Activated CD4-positive, alpha-beta T cell treated with anti-CD3 and anti-CD28 coated beads for 48 hours (primary cell): ENCODE measurements at regions not wholly inside any gene's neighbourhood (a gene's known extent, or its start where the extent isn't known, plus 50 kb on each side); places are given as distances from the start of the nearest gene placed in this dataset.

Experiments used
- DNase-seq: peaks from one replicate; pipeline ENCODE4 v3.0.0-alpha.2; 2020

GRCh38 chr2:62296832-62297623 lies 101.1 kb downstream of the B3GNT2 start:
- no peak for DNase-seq

DNA sequence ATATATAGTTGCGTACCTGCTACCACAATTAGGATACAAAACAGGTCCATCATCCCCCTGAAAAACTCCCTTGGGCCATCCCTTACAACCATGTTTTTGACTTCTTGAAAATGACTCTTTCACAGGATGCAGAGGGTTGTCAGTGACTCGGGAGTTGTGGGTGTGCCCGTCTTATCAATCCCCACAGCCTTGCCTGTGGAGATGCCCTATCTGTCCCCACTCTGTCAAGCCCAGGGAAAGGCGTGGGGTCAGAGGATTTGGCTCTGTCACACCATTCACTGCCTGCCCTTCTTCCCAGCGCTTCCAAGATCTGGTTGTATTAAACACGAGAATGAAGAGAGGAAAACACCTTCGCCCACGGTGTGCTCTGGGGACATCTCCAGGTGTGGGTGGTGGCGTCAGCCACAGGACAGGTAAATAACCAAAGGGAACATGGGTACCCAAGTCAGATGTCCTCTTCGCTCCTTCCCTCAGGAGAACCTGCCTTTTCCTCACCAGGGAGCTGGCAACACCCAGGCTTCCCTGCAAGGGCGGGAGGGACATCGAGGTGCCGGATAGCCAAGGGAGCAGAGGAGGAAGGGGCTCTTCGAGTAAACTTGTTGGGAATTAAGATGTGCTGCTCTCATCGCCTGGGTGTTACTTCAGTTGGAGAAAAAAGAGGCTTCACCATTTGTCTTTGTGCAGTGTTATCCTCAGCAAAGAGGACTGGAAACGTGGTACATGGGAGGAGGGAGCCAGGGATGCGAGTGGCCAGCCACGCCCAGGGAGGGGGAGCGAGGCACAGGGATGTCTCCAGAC lies 100.3 kb downstream of the B3GNT2 start:
- DNase-seq = no peak

GRCh38 chr2:62293490-62294271 lies 97.8 kb downstream of the B3GNT2 start:
- no peak for DNase-seq

DNA sequence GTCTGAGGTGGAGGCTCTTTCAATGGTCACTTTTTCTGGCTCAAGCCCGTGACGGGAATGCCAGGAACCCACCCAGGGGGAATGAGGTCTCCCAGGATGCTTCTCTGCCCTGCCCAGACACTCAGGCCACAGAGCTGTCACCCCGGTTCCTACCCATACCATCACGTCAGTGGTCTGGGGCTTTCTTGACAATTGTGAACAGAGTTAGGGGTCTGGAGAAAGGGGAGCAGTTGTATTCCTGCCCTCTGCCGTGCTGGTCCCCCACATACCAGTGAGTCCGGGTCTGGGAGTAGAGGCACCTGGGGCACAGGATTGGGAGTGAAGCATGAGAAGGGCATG lies 97.2 kb downstream of the B3GNT2 start:
- DNase-seq = no peak

DNA sequence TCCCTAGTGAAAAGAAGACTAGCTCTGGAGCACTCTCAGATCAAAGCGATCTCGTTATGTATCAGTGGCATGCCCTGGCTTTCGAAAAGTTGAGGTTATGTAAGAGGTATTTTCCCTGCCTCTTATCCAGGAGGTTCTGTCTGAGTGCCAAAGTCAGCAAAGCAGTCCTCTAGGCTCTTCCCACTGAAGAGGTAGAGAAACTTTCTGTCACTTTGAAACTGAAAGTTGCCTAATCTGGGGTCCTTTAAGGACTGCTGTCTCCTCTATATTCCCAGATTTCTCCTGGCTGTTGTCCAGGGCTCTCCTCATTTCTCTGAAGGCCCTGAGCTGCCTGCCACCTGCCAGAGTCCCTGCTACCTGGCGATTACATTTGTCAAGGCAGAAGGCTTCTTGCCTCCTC lies 96.3 kb downstream of the B3GNT2 start:
- DNase-seq = no peak

DNA sequence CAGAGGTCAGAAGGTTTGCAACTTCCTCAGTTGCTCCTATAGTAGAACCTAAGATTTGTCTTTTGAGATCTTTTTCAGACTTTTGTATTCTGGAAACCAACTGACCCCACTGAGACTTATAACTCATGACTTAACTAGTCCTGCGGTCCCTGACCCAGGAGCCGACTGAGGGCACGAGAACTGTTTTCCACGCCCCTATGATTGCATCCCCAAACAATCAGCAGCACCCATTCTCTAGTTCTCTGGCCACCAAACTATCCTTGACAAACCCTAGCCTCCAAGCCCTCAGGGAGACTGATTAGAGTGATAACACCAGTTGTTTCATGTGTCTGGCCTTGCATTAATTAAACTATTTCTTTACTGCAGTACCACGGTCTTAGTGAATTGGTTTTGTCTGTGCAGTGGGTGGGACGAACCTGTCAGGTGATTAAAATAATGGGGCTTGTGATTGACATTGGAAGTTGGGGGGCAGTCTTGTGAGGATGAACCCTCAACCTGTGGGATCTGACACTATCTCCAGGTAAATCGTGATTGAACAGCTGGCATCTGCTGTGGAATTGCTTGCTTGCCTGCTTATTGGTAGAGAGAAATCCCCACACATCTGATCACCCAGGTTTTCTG lies 95.7 kb downstream of the B3GNT2 start:
- DNase-seq = no peak

DNA sequence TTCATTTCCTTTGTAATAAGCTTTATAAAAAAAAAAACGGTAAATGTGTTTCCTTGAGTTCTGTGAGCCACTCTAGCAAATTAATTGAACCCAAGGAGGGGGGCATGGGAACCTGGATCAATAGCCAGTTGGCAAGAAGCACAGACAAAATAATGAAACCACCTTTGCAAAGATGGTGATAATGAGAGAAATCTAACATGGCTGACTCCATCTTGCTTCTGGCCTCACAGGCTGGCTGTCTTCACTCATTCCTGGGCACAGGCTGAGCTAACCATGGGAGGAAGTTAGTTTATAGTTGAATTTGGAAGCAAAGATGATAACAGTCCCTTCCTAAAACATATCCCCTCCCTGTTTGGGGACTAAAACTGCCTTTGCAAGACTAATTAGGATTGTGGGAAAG lies 95.1 kb downstream of the B3GNT2 start:
- no peak for DNase-seq

- DNase-seq = peak; percentile 70
These were observed 92.3 kb downstream of the B3GNT2 start for GRCh38 chr2:62287899-62288880.

DNA sequence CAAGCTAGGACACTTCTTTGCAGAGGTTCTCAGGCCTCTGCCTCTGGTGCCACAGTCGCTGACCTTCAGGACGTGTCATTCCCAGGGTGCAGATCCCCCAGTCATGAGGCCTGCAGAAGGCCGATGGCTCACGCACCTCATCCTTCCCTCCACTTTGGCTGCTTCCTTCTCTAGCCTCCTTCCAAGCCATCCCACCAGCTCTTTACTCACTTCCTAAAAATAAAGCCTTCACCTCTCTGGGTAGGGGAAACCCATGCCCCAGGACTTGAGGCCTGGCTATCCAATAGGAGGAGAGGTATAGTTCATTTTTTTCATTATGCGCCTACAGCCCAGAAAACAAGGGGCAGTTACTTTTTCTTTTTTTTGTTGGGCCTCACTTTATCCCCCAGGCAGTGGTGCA lies 91.4 kb downstream of the B3GNT2 start:
- DNase-seq = no peak

DNA sequence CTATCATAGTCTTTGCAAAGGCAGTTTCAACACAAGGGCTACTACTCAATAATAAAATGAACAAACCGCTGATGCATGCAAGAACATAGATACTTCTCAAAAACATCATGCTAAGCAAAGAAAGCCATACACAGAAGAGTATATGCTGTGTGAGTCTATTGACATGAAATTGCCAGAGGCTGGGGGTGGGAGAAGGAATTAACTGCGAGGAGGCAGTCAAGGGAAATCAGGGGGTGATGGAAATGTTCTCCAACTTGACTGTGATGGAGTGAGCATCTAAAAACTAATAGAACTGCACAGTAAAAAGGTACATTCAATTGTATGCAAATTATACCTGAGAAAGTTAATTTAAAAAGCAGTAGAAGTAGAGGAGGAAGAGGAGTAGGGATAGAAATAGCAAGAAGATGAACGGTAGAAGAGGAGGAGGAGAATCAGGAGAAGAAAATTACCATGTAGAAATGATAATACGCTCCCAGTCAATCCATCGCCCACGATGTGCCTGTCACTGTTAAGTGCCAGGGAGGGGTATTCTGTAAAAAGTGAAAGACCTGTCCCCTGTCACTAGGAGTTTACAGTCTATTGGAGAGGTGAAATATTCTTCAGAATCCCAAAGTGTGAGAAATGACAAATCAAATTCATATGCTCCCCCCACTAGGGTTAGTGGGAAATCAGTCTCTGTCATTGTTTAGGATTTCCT lies 90.3 kb downstream of the B3GNT2 start:
- DNase-seq = no peak

DNA sequence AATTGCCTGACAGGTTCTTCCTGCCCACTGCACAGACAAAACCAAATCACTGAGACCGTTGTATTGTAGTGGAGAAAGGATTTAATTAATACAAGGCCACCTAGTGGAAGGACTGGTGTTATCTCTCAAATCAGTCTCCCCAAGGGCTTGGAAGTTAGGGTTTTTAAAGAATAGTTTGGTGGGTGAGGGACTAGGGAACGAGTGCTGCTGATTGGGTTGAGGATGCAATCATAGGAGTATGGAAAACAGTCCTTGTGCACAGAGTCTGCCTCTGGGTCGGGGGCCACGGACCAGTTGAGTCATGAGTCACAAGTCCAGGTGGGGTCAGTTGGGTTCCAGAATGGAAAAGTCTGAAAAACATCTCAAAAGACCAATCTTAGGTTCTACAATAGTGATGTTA lies 89.1 kb downstream of the B3GNT2 start:
- no peak for DNase-seq

DNA sequence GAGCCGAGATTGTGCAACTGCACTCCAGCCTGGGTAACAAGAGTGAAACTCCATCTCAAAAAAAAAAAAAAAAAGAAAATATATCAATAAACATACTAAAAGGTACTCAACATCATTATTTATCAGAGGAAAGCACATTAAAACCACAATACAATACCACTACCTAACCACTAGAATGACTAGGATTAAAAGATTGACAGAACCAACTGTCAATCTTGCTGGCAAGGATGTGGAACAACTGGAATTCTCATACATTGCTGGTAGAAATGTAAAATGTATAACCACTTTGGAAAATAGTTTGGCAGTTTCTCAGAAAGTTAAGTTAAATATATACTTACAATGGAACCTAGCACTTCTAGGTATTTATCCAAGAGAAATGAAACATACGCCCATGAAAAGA lies 88.6 kb downstream of the B3GNT2 start:
- no peak for DNase-seq

GRCh38 chr2:62283147-62283546 lies 87.2 kb downstream of the B3GNT2 start:
- no peak for DNase-seq

DNA sequence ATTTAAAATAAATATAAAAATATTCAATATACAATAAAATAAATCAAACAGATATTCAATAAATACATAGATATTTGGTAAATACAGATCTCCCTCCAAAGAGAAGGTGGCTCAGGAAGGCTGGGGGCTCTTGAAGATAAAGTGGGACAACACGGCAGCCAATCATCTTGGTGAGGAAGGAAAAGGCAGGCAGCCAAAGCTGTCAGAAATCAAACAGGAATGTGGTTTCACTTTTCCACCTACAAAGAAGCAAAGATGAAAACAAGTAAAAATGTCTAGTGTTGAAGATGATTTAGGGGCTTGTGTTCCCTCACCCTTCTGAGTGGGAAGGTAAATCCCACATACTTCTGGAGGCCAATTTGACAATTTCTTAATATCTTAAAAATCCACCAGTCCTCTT lies 85.7 kb downstream of the B3GNT2 start:
- no peak for DNase-seq

- no peak for DNase-seq
These were observed 81.8 kb downstream of the B3GNT2 start for GRCh38 chr2:62277688-62278087.
